ENCODE measurements at regions not wholly inside any gene's neighbourhood (a gene's known extent, or its start where the extent isn't known, plus 50 kb on each side); places are given as distances from the start of the nearest gene placed in this dataset.

- H3K4me1 ChIP-seq (ENCODE audit: control insufficient read depth, insufficient read depth, low read length), result no peaks in the 10 kb centered on the region
- ATAC-seq (no peak), DNase-seq (ENCODE audit: low read depth, low spot score) (no peak)
- H3K9me3 ChIP-seq (ENCODE audit: control insufficient read depth, insufficient read depth, low read depth, low read length), result no peaks in the 10 kb centered on the region
- H3K4me3 ChIP-seq (ENCODE audit: low read depth in 2 of 2, low read length in 2 of 2), result no peak overlapping the region
- CTCF ChIA-PET, result no interaction called here
- intact Hi-C loops (cut with micrococcal nuclease; ENCODE audit: unreplicated experiment), result no loop called here
- H3K36me3 ChIP-seq (ENCODE audit: control insufficient read depth, insufficient read depth, low read length), result no peaks in the 10 kb centered on the region
- BruUV-seq (replicated peaks), result no TSS peak
- POLR2A ChIA-PET, result no interaction called here
- H3K27me3 ChIP-seq (ENCODE audit: control insufficient read depth, insufficient read depth, low read length), result no peaks in the 10 kb centered on the region
- in situ Hi-C loops (cut with HindIII; ENCODE audit: low pct_unique_long_range_greater_than_20kb, low sequenced_read_pairs), result no loop called here
- TF ChIP-seq SIN3A (IDR thresholded peaks at IDR 0.05; ENCODE audit: borderline replicate concordance, insufficient read depth, low read depth, low read length), result no peak
- TF ChIP-seq POLR2AphosphoS5 (IDR thresholded peaks at IDR 0.05; ENCODE audit: low read depth, low read length), result no peak
- no peak for TF ChIP-seq CTCF (IDR thresholded peaks at IDR 0.05)
- TF ChIP-seq TCF7L2 (IDR thresholded peaks at IDR 0.05; ENCODE audit: low read depth, low read length), result no peak
- TF ChIP-seq REST (IDR thresholded peaks at IDR 0.05; ENCODE audit: insufficient read depth in 1 of 2, low read depth in 2 of 2, low read length in 1 of 2), result no peak
- H3K27ac ChIP-seq (ENCODE audit: low read length), result no peak overlapping the region
Measured at GRCh38 chr2:156933645-156934225, 323.8 kb upstream of the GALNT5 start.

GRCh38 chr2:156935616-156936015, 321.9 kb upstream of the GALNT5 start:
- ChIA-PET CTCF (no interaction called here), POLR2A (no interaction called here)
- Histone ChIP-seq H3K27ac (ENCODE audit: low read length) (no peak overlapping the region), H3K4me1 (ENCODE audit: control insufficient read depth, insufficient read depth, low read length) (no peaks in the 10 kb centered on the region), H3K27me3 (ENCODE audit: control insufficient read depth, insufficient read depth, low read length) (no peaks in the 10 kb centered on the region), H3K36me3 (ENCODE audit: control insufficient read depth, insufficient read depth, low read length) (no peaks in the 10 kb centered on the region), H3K9me3 (ENCODE audit: control insufficient read depth, insufficient read depth, low read depth, low read length) (no peaks in the 10 kb centered on the region), H3K4me3 (ENCODE audit: low read depth in 2 of 2, low read length in 2 of 2) (no peak overlapping the region)
- intact Hi-C loops (cut with micrococcal nuclease; ENCODE audit: unreplicated experiment), result no loop called here
- DNase-seq (ENCODE audit: low read depth, low spot score) (no peak), ATAC-seq (no peak)
- in situ Hi-C loops (cut with HindIII; ENCODE audit: low pct_unique_long_range_greater_than_20kb, low sequenced_read_pairs), result no loop called here
- BruUV-seq (replicated peaks), result no TSS peak
- no peak for TF ChIP-seq TCF7L2 (IDR thresholded peaks at IDR 0.05; ENCODE audit: low read depth, low read length)
- no peak for TF ChIP-seq REST (IDR thresholded peaks at IDR 0.05; ENCODE audit: insufficient read depth in 1 of 2, low read depth in 2 of 2, low read length in 1 of 2)
- TF ChIP-seq SIN3A (IDR thresholded peaks at IDR 0.05; ENCODE audit: borderline replicate concordance, insufficient read depth, low read depth, low read length), result no peak
- TF ChIP-seq CTCF (IDR thresholded peaks at IDR 0.05), result no peak
- TF ChIP-seq POLR2AphosphoS5 (IDR thresholded peaks at IDR 0.05; ENCODE audit: low read depth, low read length), result no peak
